ENCODE measurements at regions not wholly inside any gene's neighbourhood (a gene's known extent, or its start where the extent isn't known, plus 50 kb on each side); places are given as distances from the start of the nearest gene placed in this dataset.

- TF ChIP-seq TCF7L2 (IDR thresholded peaks at IDR 0.05; ENCODE audit: borderline replicate concordance, low read depth, low read length) (no peak), ZSCAN4 (tag by site-specific recombination; IDR thresholded peaks at IDR 0.05) (no peak), ATF2 (tag by site-specific recombination; IDR thresholded peaks at IDR 0.05; ENCODE audit: low read depth) (no peak), KLF7 (tag by site-specific recombination; IDR thresholded peaks at IDR 0.05; ENCODE audit: borderline replicate concordance) (no peak)
- TF ChIP-seq, protein P1, sequence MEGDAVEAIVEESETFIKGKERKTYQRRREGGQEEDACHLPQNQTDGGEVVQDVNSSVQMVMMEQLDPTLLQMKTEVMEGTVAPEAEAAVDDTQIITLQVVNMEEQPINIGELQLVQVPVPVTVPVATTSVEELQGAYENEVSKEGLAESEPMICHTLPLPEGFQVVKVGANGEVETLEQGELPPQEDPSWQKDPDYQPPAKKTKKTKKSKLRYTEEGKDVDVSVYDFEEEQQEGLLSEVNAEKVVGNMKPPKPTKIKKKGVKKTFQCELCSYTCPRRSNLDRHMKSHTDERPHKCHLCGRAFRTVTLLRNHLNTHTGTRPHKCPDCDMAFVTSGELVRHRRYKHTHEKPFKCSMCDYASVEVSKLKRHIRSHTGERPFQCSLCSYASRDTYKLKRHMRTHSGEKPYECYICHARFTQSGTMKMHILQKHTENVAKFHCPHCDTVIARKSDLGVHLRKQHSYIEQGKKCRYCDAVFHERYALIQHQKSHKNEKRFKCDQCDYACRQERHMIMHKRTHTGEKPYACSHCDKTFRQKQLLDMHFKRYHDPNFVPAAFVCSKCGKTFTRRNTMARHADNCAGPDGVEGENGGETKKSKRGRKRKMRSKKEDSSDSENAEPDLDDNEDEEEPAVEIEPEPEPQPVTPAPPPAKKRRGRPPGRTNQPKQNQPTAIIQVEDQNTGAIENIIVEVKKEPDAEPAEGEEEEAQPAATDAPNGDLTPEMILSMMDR (tag by site-specific recombination; IDR thresholded peaks at IDR 0.05) = no peak
Observed at GRCh38 chr6:51339108-51339507, 520.4 kb downstream of the TFAP2B start.

Data from HEK293 (cell line).